GM19395 (cell line): ENCODE measurements at regions not wholly inside any gene's neighbourhood (a gene's known extent, or its start where the extent isn't known, plus 50 kb on each side); places are given as distances from the start of the nearest gene placed in this dataset.

ENCODE experiments used
- ATAC-seq: cut with Tn5 transposase; IDR thresholded peaks from one replicate; pipeline ENCODE4 v1.9.1; 2021; ENCODE audit warnings: mild to moderate bottlenecking, moderate library complexity; ENCODE audit not compliant: unreplicated experiment

GRCh38 chr12:90172524-90172923, 463.9 kb upstream of the ATP2B1 start:
- ATAC-seq: no peak

DNA sequence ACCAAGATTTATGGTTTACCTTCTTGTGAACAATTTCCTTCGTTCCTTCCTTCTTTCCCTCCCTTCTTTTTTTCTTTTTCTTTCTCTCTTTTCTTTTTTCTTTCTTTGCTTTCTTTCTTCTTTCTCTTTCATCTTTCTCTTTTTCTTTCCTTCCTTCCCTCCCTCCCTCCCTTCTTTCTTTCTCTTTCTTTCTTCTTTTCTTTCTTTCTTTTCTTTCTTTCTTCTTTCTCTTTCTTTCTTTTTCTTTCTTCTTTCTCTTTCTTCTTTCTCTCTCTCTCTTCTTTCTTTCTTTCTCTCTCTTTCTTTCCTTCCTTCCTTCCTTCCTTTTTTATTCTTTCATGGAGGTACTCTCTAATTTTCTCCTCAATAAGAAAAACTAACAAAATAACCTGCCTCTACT, 462.1 kb upstream of the ATP2B1 start:
- no peak for ATAC-seq

DNA sequence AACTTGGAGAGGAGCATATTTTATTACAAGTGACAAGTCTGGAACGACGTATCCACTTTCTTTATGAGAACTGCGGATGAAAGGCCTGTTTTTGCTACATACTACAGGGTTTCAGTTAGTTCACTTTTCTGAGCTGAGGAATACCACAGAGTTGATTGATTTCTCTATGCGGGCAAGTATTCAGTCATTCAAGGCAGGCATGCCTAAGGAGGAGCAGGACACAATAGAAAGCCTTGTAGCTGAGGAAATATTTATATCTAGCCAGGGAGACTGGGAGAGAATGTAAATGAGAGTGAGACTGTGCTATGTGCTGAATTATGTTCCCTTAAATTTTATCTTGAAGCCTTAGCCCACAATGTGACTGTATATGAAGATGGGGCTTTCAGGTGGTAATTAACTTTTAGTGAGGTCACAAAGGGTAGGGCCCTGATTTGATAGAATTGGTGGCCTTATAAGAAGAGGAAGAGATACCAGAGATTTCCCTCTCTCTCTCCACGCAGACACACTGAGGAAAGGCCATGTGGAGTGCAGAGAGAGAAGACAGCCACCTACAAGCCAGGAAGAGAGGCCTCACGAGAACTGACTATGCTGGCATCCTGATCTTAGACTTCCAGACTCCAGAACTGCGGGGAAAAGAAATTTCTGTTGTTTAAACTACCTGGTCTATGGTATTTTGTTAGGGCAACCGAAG, 459.0 kb upstream of the ATP2B1 start:
- ATAC-seq: no peak

- ATAC-seq: no peak
Observed at GRCh38 chr12:90166671-90167070, 458.0 kb upstream of the ATP2B1 start.

DNA sequence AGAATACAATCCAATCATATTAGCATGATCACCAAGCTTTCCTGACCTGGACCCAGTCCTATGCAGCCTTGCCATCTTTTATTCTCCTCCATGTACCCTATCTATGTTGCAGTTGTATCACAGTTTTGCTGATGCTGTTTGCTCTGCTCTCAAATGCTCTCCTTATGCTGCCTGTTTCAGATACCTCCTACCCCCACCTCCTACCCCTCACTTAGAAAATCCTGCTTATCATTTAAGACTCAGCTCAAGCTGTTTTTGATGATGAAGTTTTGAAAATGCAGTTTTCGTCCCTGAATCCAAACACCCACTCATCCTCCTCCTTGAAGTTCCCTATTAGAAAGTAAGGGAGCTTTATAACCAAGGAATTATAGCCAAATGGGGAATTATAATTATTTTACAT, 457.4 kb upstream of the ATP2B1 start:
- no peak for ATAC-seq

- ATAC-seq: no peak
Observed at GRCh38 chr12:90163975-90164374, 455.3 kb upstream of the ATP2B1 start.

- no peak for ATAC-seq
Observed at GRCh38 chr12:90153827-90154226, 445.2 kb upstream of the ATP2B1 start.

DNA sequence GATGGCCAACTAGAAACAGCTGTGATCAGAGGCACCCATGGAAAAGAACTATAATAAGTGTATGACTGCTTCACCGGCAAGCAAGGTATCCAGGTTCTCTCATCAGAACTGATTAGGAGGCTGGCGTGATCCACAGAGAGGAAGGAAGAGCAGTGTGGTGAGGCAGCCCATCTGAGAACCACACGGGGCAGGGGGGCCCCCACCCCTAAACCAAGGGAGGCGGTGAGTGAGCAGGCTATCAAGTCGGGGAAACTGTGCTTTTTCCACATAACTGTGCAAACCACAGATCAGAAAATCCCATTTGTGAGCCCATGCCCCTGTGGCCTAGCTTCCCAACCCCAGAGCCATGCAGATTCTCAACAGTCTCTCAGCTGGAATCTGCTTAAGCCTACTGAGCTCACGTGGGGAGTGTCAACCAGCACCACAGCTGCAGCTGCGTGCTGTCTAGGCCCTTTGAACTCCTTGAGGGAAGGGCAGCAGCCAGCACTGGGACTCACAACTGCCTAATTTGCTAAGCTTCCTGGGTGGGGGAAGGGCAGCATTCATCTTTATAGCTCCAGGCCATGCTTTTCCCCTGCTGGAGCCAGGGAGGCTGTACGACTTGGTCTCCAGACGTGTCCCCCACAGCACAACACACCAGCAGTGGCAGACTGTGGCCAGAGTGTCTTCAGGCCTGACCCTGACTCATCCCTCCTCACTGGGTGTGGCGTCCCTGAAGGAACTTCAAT, 444.4 kb upstream of the ATP2B1 start:
- ATAC-seq: no peak

DNA sequence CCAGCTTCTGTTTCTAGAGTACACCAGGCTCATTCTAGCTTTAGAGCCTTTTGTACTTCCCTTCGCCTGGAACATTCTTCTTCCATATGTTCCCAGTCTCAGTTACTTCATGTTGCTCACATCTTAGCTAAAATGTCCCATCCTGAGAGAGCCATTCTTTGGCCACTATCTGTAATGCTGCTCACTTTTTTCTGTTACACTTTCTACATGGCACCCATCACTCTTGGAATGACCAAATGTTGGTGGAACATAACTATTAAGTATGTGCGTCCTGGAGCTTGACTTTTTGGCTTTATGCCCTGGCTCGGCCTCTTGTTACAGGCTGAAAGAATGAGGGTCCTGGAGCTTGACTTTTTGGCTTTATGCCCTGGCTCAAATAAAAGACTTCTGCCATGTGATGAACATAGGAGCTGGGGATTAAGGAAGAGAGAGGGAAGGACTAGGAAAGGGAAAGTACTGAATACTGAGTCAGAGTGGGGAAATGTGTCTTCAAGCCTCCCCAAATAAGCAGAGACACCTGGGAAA, 442.9 kb upstream of the ATP2B1 start:
- ATAC-seq: no peak

- ATAC-seq: no peak
Observed at GRCh38 chr12:90149453-90149852, 440.8 kb upstream of the ATP2B1 start.

DNA sequence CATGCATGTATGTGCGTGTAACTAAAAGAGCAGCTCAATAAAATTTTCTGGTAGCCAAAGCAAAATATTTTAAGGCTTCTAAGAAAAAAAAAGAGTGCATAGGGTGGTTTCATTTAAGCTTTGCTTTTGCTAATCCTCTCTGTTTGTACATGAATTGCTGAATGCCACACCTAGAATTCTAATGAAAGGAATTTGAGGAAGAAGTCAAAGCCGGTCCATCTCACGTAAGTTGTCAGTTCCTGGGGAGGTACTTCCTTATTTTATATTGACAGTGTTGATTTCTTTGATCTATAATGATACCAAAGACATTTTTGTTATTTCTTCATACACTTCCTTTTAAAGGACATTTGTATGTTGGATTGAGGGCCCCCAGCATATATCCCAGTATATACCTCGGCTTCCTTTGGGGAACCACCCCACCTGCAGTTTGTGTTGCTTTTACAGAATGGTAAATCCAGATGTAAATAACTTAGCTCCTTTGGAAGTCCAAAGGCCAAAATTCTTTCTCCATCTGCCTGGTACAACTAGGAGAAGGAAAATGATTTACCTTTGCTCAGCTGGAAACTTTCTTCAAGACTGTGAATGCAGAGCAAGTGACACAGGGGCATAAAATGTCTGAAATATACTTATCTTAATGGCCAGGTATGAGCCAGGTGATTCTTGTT, 420.9 kb upstream of the ATP2B1 start:
- no peak for ATAC-seq

GRCh38 chr12:90128526-90128925, 419.9 kb upstream of the ATP2B1 start:
- no peak for ATAC-seq

DNA sequence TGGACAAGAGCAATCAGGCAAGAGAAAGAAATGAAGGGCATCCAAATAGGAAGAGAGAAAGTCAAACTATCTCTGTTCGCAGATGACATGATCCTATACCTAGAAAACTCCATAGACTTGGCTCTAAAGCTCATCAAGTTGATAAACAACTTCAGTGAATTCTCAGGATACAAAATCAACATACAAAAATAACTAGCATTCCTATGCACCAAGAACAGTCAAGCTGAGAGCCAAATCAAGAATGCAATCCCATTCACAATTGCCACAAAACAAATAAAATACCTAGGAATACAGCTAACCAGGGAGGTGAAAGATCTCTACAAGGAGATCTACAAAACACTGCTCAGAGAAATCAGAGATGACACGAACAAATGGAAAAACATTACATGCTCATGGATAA, 417.5 kb upstream of the ATP2B1 start:
- ATAC-seq: no peak

DNA sequence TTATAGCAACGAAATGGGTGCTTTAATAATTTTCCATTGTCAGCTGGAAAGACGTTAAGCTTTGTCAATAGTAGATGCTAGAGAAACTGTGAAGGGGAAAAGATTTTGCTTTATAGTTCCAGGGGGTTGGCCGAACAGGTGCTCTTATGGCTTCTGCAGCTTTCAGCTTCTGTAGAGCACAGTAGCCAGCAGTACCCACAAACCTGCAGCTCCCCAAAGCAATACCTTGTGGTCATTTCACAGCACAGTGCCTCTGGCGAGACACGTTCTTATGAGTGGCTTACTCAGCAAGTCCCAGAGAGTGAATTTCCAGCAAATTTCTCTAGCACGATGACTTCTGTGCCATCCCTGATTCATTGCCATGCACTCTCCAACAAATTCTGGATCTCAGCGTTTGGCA, 416.3 kb upstream of the ATP2B1 start:
- ATAC-seq: no peak

DNA sequence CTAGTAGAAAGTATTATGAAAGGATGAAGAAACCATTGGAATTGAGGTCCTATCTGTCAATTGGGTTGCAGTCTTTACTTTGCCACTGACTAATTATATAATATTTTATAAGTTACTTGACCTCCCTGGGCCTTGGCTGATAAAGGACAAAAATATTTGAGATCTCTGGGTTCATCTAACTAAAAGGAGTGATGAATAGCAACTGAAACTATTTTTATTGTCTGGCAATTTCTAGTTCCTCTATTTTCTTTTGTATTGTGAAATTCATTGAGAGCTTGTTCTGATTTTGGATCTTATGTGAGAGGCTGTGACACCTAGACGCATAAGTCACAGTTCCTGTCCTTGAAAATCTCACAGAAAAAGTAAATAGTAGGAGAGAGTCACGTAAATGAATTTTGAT, 415.7 kb upstream of the ATP2B1 start:
- ATAC-seq: peak; percentile 43

- ATAC-seq: no peak
Observed at GRCh38 chr12:90122681-90123080, 414.0 kb upstream of the ATP2B1 start.

DNA sequence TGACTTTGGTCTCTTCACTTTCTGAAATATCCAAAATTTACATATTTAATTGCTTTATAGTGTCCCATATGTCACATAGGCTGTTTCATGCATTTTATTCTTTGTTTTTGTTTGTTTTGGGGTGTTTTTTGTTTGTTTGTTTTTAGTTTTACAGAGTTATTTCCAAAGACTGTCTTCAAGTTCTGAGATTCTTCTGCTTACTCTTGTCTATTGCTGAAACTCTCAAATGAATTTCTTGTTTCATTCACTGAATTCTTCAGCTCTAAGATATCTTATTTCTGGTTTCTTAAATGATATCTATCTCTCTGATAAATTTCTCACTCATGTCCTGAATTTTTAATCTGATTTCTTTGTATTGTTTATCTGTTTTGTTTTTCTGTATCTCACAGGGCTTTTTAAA, 412.0 kb upstream of the ATP2B1 start:
- no peak for ATAC-seq

DNA sequence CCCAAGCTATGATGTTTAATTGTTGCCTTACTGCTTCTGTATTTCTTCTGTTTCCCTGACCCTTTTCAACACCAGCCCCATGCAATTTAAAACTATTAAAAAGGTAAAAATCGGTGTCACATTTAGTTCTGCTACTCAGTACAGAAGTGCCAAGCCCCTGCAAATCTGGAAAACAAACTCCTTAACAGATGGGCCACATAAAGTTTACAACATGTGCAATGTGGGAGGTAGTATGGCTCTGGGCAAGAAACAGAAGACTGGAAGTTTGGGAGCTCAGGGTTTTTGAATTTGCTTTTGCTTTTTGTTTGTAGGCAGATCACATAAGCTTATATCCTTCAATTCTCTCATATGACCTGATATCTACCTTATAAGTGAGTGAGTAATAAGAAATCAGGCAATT, 404.0 kb upstream of the ATP2B1 start:
- ATAC-seq: no peak

DNA sequence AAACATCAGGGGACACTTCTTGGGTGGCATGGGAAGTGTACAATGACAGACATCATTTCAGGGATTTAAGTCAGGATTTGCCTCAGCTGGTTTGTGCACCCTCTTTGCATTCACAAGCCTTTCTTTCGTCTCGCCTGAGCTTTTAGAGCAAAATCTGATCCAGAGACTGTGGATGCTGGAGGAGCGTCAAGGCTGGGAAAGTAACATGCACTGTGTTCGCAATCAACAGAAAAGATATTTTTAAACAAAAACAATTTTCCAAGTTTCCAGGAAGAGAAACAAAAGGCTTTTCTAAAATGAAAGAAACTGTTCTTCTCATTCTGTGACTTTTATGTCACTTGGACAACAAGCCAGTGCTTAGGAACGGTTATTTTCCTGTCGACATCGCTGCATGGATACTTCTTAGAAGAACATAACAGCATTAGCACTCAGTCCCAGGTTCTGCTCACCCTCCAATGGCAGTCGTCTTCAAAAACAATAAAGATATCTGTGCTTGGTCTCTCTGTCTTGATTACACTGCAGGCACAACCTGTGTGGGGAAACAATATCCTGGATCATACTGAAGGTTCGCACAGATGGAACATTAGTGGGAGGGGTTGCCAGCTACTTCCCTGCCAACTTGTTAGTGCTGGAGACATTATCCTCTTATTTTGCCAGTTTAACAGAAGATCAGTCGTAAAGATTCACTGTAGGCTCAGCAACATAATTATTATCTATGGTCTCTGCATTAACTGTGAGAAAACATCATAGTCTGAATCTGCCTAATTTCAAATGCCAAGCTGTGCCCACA, 403.3 kb upstream of the ATP2B1 start:
- no peak for ATAC-seq

DNA sequence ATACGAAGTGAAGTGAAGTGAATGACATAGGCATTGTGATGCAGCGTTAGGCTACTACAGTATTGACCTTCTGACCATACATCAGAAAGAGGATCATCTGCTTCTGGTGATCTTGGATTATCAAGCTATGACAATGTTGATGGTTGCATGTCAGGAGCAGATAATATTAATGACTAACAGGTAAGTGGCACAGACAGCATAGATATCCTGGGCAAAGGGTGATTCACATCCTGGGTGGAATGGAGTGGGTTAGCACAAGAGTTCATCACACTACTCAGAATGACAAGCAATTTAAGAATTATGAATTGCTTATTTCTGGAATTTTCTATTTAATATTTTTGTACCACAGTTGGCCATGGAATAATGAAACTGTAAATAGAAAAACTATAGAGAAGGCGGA, 397.9 kb upstream of the ATP2B1 start:
- ATAC-seq: no peak

GRCh38 chr12:90102957-90103652, 394.5 kb upstream of the ATP2B1 start:
- ATAC-seq: peak; percentile 84
